GM11168 (cell line): ENCODE measurements at regions not wholly inside any gene's neighbourhood (a gene's known extent, or its start where the extent isn't known, plus 50 kb on each side); places are given as distances from the start of the nearest gene placed in this dataset.
"Not testable (repeated sequence)": the region's sequence is repeated elsewhere in the genome, so short reads cannot be mapped to it uniquely, and the experiment has no call there.

Experiments
- in situ Hi-C: fragments of 300-500 bp; cut with MboI; formaldehyde crosslinking; loops from one replicate; pipeline ENCODE4 v1.12.0; 2022; ENCODE audit warnings: low sequenced_read_pairs; ENCODE audit not compliant: unreplicated experiment

- in situ Hi-C loops: no loop called here
Measured at GRCh38 chr4:79748835-79749234, 324.2 kb downstream of the ANTXR2 start.

GRCh38 chr4:79747252-79747651 lies 325.8 kb downstream of the ANTXR2 start:
- in situ Hi-C loops: no loop called here

GRCh38 chr4:79743014-79743413 lies 330.0 kb downstream of the ANTXR2 start:
- in situ Hi-C loops: no loop called here

GRCh38 chr4:79739912-79740311 lies 331.9 kb upstream of the GK2 start:
- in situ Hi-C loops: no loop called here

- in situ Hi-C loops: no loop called here
Measured at GRCh38 chr4:79723507-79723906, 315.5 kb upstream of the GK2 start.

GRCh38 chr4:79700356-79700755 lies 292.3 kb upstream of the GK2 start:
- in situ Hi-C loops: no loop called here

GRCh38 chr4:79697444-79697843 lies 289.4 kb upstream of the GK2 start:
- in situ Hi-C loops: no loop called here

GRCh38 chr4:79696534-79696933 lies 288.5 kb upstream of the GK2 start:
- in situ Hi-C loops: not testable (repeated sequence)

- in situ Hi-C loops: no loop called here
Measured at GRCh38 chr4:79695848-79696247, 287.8 kb upstream of the GK2 start.

- in situ Hi-C loops: no loop called here
Measured at GRCh38 chr4:79689740-79690139, 281.7 kb upstream of the GK2 start.

GRCh38 chr4:79688691-79689090 lies 280.7 kb upstream of the GK2 start:
- in situ Hi-C loops: no loop called here

- in situ Hi-C loops: no loop called here
Measured at GRCh38 chr4:79687006-79687405, 279.0 kb upstream of the GK2 start.

GRCh38 chr4:79685542-79685941 lies 277.5 kb upstream of the GK2 start:
- in situ Hi-C loops: no loop called here

- in situ Hi-C loops: no loop called here
Measured at GRCh38 chr4:79684516-79684915, 276.5 kb upstream of the GK2 start.

GRCh38 chr4:79682801-79683530 lies 274.9 kb upstream of the GK2 start:
- in situ Hi-C loops: no loop called here

- in situ Hi-C loops: no loop called here
Measured at GRCh38 chr4:79682161-79682560, 274.1 kb upstream of the GK2 start.

GRCh38 chr4:79679859-79680258 lies 271.8 kb upstream of the GK2 start:
- in situ Hi-C loops: loop anchor here (10.0 kb wide), 1 partner anchor 465 kb away; no protein-coding TSS in a partner anchor

GRCh38 chr4:79678472-79679202 lies 270.6 kb upstream of the GK2 start:
- in situ Hi-C loops: loop anchor here (10.0 kb wide), 1 partner anchor 464 kb away; no protein-coding TSS in a partner anchor

GRCh38 chr4:79676705-79677104 lies 268.7 kb upstream of the GK2 start:
- in situ Hi-C loops: loop anchor here (10.0 kb wide), 1 partner anchor 462 kb away; no protein-coding TSS in a partner anchor

GRCh38 chr4:79674906-79675305 lies 266.9 kb upstream of the GK2 start:
- in situ Hi-C loops: loop anchor here (10.0 kb wide), 1 partner anchor 460 kb away; no protein-coding TSS in a partner anchor

GRCh38 chr4:79673898-79674297 lies 265.9 kb upstream of the GK2 start:
- in situ Hi-C loops: loop anchor here (10.0 kb wide), 1 partner anchor 459 kb away; no protein-coding TSS in a partner anchor
